ENCODE measurements at regions not wholly inside any gene's neighbourhood (a gene's known extent, or its start where the extent isn't known, plus 50 kb on each side); places are given as distances from the start of the nearest gene placed in this dataset.

GRCh38 chr2:205937211-205937610 lies 148.8 kb downstream of the INO80D start:
- no peak for DNase-seq

DNA sequence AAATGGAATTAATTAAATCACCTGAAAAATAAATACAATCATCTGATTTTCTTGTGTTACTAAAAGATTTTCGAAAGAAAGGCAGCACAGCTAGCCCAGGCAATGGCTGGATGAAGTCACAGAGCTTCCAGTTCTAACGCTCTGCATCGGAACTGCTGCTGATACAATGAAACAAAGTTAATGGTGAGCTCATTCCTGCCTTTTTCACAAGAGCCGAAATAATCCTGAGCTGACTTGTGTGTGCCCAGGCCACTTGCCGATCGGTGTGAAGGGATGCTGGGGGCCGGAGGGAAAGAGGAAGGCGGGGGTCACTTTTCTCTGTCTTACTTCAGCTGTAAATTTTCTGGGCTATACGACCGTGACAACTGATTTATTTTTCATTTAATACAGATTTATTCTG lies 149.5 kb downstream of the INO80D start:
- DNase-seq: no peak

GRCh38 chr2:205934443-205934842 lies 151.5 kb downstream of the INO80D start:
- DNase-seq: no peak

DNA sequence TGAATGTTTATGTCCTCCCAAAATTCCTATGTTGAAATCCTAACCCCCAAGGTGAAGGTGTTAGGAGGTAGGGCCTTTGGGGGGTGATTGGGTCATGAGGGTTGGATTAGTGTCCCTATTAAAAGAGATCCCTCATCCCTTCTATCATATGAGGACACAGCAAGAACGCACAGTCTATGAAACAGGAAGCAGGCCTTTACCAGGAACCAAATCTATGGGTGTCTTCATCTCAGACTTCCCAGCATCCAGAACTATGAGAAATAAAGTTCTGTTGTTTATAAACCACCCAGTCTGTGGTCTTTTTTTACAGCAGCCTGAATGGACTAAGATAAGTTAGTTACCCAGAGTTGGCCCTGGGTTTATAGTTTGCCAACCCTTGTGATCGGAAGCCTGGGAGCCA lies 153.1 kb downstream of the INO80D start:
- no peak for DNase-seq

GRCh38 chr2:205931388-205931787 lies 154.6 kb downstream of the INO80D start:
- no peak for DNase-seq

GRCh38 chr2:205930209-205930608 lies 155.8 kb downstream of the INO80D start:
- no peak for DNase-seq

DNA sequence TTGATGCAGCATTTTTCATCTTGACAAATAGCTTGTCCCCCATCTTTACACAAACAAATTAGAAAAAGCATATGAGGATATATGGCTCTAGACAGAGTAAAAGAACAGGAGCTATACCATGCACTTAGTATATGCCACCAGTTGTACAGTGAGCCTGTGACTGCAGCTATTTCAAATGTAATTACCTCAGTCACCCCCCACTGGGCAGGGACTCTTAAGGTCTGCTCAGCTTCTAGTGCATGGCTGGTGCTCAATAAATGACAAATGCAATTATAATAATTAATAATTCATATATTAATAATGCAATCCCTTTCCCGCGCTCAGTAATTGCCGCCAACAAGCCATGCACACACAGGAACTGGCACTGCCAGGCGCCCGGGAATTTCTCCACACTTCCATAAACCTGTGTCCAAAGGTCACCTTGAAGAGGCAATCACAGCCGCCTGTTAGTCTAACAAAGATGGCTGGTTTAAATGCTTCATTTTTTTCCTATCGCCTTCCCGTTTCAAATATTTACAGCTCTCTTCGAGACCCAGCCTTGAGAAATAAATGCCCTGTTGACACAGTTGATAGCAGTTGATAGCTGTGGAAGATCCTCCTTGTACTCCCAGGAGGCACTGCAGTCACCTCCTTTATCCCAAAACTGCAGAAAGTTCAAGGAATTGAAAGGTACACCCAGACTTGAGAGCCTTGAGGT lies 156.6 kb downstream of the INO80D start:
- DNase-seq: no peak

GRCh38 chr2:205925373-205926337 lies 160.3 kb downstream of the INO80D start:
- peak; percentile 50 for DNase-seq

DNA sequence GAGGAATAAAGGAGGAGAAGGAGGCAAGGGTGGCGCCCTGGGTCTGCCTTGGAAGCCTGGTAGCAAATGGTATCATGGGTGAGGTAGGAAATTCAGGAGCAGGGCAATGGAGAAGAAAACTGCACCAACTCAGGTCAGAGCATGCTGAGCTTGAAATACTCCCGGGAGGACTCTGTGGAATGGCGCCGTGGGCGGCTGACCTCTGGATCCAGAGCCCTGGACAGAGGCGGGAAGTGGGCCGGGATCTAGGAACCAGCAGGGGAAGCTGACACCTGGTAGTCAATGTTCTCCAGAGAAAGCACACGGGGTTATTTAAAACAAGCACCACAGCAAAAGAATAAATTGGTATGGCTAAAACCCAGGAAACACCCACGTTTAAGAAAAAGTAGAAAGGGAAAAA lies 161.3 kb downstream of the INO80D start:
- no peak for DNase-seq

GRCh38 chr2:205915130-205915524 lies 170.8 kb downstream of the INO80D start:
- DNase-seq: no peak

- no peak for DNase-seq
Measured at GRCh38 chr2:205914213-205915129, 171.5 kb downstream of the INO80D start.

- DNase-seq: no peak
Measured at GRCh38 chr2:205913668-205914067, 172.3 kb downstream of the INO80D start.

- DNase-seq: no peak
Measured at GRCh38 chr2:205911306-205911705, 174.7 kb downstream of the INO80D start.

DNA sequence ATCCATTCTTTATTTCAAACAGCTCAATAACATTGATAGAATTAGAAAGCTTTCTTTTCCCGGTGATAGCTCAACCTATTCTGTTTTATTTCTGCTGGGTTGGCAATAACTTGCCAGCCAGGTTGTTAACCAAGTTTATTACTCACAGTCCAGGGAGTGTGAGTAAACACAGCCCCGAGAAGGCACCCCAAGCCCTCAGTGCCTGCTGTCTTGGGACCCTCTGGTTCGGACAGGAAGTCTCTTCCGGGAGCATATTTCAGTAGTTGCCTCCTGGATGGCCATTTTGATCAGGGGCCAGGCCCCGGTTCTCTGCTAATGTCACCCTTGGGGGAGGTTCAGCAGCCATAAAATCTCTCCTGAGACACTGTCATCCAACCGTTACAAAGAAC lies 176.8 kb downstream of the INO80D start:
- DNase-seq: no peak

GRCh38 chr2:205908212-205909183 lies 177.5 kb downstream of the INO80D start:
- DNase-seq: no peak

GRCh38 chr2:205906419-205906818 lies 179.6 kb downstream of the INO80D start:
- DNase-seq: no peak

DNA sequence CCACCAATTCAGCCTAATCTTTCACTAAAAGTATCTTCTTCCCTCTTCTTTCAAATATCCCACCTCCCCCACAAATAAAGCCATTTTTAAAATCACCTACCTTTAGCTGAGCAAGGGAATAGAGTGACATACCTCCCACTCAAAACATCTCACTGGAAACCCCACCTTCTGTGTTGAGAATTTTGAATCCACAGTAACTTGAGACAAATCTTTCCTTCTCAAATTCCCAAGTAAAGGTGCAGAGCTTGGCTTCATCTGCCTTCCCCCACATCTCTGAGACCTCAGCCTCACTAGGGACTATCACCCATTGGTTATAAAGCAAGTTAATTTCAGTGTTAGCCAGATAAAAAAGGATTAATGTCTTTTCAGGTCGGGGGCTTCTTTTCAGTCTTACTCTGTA lies 180.4 kb downstream of the INO80D start:
- DNase-seq: no peak

DNA sequence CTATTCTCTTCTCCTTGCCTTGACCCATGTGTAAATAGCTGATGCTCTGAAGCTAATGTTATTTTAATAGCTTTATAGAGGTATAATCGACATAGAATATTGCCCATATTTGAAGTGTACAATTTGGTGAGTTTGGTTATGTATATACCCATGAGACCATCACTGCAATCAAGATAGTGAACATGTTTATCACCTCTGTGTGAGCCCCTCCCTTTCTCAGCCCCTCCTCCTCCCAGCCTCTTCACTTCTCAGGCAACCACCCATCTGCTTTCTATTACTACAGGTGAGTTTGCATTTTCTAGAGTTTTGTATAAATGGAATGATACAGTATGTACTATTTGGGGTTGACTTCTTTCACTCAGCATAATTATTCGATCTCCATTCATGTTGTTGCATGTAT lies 181.1 kb downstream of the INO80D start:
- no peak for DNase-seq

DNA sequence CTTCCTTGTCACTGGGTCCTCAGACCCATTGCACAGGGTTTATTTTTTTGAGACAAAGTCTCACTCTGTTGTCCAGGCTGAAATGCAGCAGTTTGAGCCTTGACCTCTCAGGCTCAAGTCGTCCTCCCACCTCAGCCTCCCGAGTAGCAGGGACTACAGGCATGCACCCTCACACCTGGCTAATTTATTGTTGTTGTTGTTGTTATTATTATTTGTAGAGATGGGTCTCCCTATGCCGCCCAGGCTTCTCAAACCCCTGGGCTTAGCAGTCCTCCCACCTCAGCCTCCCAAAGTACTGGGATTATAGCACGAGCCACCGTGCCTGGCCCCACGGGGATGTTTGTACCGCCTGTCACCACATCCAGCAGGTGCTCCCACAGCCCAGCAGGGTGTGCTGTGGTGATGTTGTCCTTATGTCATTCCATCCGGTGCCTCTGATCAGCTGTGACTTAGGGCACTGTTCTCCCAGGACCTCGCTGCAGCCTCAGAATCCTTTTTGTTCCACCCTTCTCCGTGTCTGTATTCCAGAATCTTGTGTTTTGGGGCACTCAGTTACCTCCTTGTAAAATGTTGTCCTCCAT lies 182.3 kb downstream of the INO80D start:
- no peak for DNase-seq

GRCh38 chr2:205902900-205903237 lies 183.1 kb downstream of the INO80D start:
- no peak for DNase-seq

DNA sequence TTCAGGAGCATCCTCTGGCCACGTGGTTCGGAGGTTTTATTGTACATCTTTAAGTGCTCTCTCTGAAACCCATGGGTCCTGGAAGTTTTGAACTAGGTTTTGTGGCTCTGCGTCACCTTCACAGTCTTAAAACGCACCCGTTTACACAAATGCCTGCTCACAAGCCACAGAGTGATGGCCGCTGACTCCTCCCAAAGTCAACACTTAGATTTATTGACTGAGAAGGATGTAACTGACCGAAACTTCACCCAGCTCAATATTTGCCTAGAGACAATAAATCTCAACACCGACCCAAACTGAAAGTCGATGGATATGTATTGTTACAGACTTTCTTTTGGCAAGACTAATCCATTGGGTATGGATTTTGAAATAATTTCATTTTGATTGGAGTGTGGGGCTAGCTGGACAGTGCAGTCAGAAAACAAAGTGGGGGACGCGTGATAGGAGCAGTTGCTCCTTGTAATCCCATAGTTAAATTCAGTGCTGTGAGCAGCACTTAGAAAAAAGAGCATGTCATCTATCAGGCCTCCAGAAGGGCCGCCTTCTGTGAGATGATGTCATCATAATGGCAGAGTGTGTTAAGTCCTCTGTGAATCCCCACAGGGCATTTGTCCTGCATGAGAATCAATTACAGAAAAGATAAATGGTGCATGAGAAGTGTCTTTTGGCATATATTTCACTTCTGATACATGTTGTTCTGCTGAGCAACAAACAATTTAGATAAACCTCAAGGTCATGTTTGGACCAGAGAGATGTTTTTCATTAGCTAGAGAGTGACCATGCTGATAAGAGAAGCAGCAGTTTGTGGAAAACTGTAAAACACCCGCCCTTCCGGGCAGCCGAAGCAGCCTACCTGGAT lies 183.7 kb downstream of the INO80D start:
- DNase-seq: no peak
